Retinal pigment epithelial cell (primary cell): ENCODE measurements at regions not wholly inside any gene's neighbourhood (a gene's known extent, or its start where the extent isn't known, plus 50 kb on each side); places are given as distances from the start of the nearest gene placed in this dataset.

Source experiments
- DNase-seq: peaks from one replicate; pipeline ENCODE4 v3.0.0-alpha.2; 2010; ENCODE audit warnings: low read depth
- H3K4me3 ChIP-seq: 2 replicates; pipeline ENCODE4 v1.5.1; 2011; ENCODE audit warnings: mild to moderate bottlenecking, low read length, control low read depth, moderate library complexity
- TF ChIP-seq, protein P1 (sequence below): conservative IDR thresholded peaks from 2 replicates; pipeline ENCODE4 v1.5.1; 2011; ENCODE audit warnings: low read depth, low read length, control low read depth, inconsistent platforms

DNA sequence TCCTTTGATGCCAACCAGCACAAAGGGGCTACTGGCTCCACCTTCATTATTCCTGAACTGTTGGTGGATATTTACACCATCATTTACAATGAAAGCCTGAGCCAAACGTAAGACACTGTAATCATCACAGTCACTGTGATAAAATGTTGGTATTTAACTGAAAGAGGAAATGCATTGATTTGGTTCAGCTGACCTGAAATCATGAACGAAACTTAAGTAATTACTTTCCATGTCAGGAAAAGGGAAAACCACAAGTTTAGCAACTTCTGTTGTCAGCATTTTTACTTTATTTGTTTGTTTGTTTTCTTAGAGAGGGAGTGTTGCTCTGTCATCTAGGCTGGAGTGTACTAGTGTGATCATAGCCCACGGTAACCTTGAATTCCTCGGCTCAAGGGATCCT, 247.8 kb upstream of the FAM47A start:
- no peak for DNase-seq
- TF ChIP-seq, protein P1, sequence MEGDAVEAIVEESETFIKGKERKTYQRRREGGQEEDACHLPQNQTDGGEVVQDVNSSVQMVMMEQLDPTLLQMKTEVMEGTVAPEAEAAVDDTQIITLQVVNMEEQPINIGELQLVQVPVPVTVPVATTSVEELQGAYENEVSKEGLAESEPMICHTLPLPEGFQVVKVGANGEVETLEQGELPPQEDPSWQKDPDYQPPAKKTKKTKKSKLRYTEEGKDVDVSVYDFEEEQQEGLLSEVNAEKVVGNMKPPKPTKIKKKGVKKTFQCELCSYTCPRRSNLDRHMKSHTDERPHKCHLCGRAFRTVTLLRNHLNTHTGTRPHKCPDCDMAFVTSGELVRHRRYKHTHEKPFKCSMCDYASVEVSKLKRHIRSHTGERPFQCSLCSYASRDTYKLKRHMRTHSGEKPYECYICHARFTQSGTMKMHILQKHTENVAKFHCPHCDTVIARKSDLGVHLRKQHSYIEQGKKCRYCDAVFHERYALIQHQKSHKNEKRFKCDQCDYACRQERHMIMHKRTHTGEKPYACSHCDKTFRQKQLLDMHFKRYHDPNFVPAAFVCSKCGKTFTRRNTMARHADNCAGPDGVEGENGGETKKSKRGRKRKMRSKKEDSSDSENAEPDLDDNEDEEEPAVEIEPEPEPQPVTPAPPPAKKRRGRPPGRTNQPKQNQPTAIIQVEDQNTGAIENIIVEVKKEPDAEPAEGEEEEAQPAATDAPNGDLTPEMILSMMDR, result no peak
- H3K4me3 ChIP-seq, result no peak overlapping the region

DNA sequence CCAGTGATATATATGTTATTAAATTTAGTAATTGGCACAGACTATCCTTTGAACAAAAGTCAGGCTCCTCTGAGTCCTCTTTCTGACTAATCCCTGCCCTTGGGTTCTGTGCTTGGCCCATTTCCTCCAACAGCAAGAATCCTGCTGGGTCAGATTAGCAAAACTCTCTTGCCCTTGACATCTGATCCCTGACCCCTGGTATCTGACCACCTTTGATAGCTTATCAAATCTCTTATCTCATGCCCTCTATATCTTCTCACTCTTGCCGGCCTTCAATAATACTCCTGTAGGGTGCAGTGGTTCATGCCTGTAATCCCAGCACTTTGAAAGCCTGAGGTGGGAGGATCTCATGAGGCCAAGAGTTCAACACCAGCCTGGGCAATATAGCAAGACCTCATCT, 245.5 kb upstream of the FAM47A start:
- H3K4me3 ChIP-seq, result no peak overlapping the region
- no peak for DNase-seq
- TF ChIP-seq, protein P1, result no peak

DNA sequence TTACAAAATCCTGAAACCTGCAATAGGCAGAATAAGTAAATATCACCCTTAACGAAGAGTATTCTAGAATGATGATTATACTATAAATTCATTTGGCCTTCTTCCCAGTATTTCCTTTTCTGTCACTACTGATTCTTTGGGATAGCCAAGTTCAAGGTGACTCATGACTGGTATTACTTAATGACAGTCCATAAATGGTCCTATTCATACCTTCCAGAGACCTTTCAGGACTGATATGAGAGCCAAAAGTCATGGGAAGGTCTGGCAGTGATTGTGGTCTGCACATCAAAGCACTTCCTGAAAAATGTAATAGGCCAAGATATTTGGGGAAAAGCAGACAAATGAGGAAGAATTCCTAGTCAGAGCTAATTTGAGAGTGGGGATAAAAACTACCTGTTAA, 239.6 kb upstream of the FAM47A start:
- H3K4me3 ChIP-seq, result no peak overlapping the region
- TF ChIP-seq, protein P1, result no peak
- DNase-seq, result no peak

DNA sequence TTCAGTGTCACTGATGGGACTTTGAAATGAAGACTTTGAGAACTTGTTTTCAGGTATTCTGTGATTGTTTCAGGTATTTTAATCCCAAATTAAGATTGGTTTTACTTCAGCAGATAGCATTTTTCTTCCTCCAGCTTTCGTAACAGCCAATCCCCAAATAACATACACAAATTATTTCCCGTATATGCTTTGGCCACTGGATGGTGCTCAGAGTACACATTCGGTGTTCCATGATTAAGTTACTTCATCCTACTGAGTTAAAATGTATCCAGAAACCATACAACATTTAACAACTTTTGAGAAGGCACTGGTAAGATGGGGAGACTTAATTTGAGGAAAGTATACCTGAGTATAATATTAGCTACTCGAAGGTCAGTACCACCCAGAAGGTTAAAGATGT, 233.4 kb upstream of the FAM47A start:
- TF ChIP-seq, protein P1, result peak; percentile 39
- no peak overlapping the region for H3K4me3 ChIP-seq
- no peak for DNase-seq

DNA sequence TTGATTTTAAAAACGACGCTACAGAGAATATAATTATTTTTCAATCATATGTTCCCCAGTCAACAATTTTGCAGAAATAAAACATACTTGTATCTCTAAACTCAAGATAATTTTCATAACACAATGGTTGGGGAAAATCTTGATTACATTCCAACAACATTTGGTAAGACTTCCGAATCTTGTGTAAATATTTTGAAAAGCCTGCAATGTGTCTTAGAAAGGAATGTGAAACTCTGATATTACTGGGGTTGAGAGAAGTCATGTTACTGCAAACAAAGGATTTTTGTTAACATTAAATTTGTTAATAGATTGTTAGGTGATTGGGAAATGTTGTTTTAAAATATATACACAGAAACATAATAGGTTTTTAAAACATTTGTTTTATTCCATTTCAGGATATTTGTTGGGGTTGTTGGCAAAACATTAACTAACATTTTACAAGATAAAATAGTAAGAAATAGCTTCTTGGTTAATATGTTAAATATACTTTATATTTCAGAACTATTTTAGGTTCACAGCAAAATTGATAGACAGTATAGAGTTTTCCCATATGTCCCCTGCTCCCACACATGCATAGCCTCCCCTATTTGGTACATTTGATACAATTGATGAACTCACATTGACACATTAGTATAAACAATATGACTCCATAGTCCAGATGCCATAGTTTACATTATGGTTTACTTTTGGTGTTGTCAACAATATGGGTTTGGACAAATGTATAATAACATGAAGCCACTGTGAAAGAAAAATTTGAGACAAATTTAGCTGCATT, 218.6 kb upstream of the FAM47A start:
- no peak for DNase-seq
- no peak overlapping the region for H3K4me3 ChIP-seq
- TF ChIP-seq, protein P1, result no peak

DNA sequence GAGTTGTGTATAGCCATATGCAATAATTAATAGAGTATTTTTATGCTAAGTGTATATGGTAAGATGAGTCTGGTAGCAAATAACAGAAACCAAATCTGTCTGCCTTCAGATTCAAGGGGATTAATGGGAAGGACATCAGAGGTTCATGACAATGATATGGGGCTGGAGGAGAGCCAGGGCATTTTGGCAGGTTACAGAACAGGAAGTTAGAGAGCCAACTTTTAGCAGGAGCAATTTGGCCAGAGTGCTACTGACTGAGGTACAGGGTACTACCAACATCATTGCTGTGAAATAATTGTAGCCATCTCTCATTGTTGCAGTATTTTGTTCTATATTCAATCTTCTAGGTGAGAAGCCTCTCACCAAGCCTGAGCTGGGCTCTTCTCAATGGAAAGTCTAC, 210.9 kb upstream of the FAM47A start:
- no peak overlapping the region for H3K4me3 ChIP-seq
- TF ChIP-seq, protein P1, result no peak
- no peak for DNase-seq

DNA sequence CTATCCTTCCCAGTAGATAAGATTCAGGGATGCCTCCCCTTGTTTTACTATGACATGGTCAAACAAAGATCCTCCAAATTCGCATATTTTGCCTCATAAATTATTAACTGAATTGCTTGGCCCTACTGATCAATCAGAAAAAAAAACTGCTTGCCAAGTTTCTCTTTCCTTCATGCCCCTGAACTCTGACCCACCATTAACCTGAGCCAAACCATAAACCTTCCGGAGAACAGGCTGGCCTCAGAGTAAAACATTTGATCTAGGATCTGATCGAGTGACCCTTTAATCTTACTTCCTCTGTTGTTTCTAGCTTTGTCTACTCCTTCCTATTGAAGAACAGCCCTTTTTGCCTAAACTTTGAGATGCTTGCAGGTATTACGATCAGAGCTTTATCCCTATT, 209.7 kb upstream of the FAM47A start:
- TF ChIP-seq, protein P1, result no peak
- DNase-seq, result no peak
- H3K4me3 ChIP-seq, result no peak overlapping the region
